ENCODE measurements at regions not wholly inside any gene's neighbourhood (a gene's known extent, or its start where the extent isn't known, plus 50 kb on each side); places are given as distances from the start of the nearest gene placed in this dataset.

- no peak for TF ChIP-seq CTCF (conservative IDR thresholded peaks at IDR 0.05; ENCODE audit: low read length)
- TF ChIP-seq EZH2phosphoT487 (IDR thresholded peaks at IDR 0.05; ENCODE audit: borderline replicate concordance) = no peak
These were observed 53.2 kb upstream of the FRMPD3 start for GRCh38 chrX:107396235-107396634.
